ENCODE measurements at regions not wholly inside any gene's neighbourhood (a gene's known extent, or its start where the extent isn't known, plus 50 kb on each side); places are given as distances from the start of the nearest gene placed in this dataset.

DNA sequence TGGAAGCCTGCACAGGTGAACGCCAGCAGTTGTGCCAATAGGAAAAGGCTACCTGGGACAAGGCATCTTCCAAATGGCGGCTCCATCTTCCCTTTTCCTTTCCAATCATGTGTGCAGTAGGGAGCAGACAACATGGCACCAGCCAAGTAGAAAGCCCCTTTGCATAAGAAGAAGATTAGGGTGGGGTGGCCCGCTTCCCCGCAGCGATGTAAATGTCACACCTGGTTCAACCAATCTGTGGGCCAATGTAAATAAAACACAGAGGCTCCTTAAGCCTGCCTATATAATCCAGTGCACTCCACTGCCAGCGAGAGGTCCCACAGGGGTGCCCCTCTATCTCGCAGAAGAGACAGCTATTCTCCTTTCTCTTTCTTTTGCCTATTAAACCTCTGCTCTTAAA is 468.4 kb upstream of the CRIM1 start:
- Histone ChIP-seq H3K9me2 (replicated peaks; ENCODE audit: low read depth, low read length) (no peaks in the 10 kb centered on the region), H3K4me1 (ENCODE audit: insufficient read depth, low read length, poor library complexity, severe bottlenecking) (no peaks in the 10 kb centered on the region), H3K79me2 (ENCODE audit: insufficient read depth, low read length) (no peaks in the 10 kb centered on the region), H4K20me1 (ENCODE audit: insufficient read depth, low read length, poor library complexity, severe bottlenecking) (no peaks in the 10 kb centered on the region), H3F3A (ENCODE audit: low read depth) (no peaks in the 10 kb centered on the region), H3K27me3 (ENCODE audit: insufficient read depth, low read length, poor library complexity, severe bottlenecking) (no peaks in the 10 kb centered on the region), H3K4me3 (ENCODE audit: low read length, poor library complexity, severe bottlenecking) (no peak overlapping the region), H3K4me2 (ENCODE audit: low read depth, low read length, poor library complexity, severe bottlenecking) (no peak overlapping the region), H3K9ac (ENCODE audit: low read depth, low read length, poor library complexity, severe bottlenecking) (no peak overlapping the region), H3K9me3 (ENCODE audit: insufficient read depth, low read depth, low read length) (no peaks in the 10 kb centered on the region), H2AFZ (ENCODE audit: low read length) (no peak overlapping the region), H3K36me3 (ENCODE audit: insufficient read depth, low read length) (no peaks in the 10 kb centered on the region)
- TF ChIP-seq, protein P1, sequence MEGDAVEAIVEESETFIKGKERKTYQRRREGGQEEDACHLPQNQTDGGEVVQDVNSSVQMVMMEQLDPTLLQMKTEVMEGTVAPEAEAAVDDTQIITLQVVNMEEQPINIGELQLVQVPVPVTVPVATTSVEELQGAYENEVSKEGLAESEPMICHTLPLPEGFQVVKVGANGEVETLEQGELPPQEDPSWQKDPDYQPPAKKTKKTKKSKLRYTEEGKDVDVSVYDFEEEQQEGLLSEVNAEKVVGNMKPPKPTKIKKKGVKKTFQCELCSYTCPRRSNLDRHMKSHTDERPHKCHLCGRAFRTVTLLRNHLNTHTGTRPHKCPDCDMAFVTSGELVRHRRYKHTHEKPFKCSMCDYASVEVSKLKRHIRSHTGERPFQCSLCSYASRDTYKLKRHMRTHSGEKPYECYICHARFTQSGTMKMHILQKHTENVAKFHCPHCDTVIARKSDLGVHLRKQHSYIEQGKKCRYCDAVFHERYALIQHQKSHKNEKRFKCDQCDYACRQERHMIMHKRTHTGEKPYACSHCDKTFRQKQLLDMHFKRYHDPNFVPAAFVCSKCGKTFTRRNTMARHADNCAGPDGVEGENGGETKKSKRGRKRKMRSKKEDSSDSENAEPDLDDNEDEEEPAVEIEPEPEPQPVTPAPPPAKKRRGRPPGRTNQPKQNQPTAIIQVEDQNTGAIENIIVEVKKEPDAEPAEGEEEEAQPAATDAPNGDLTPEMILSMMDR (conservative IDR thresholded peaks at IDR 0.05; ENCODE audit: low read length), result no peak
- TF ChIP-seq EZH2phosphoT487 (IDR thresholded peaks at IDR 0.05; ENCODE audit: borderline replicate concordance), result no peak

DNA sequence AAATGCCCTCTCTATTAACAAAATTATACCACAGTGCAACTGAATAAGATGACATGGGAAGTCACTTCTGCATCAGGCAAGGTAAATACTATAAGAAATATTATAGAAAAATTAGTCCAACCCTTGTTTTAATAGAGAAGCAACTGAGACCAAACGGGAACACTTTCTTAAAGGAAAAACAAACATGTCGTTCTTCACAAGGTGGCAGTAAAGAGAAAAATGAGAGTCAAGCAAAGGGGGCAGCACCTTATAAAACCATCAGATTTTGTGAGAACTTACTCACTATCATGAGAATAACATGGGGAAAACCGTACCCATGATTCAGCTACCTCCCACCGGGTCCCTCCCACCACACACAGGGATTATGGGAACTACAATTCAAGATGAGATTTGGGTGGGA is 481.7 kb upstream of the CRIM1 start:
- TF ChIP-seq, protein P1 (conservative IDR thresholded peaks at IDR 0.05; ENCODE audit: low read length), result peak; percentile 53
- no peak for TF ChIP-seq EZH2phosphoT487 (IDR thresholded peaks at IDR 0.05; ENCODE audit: borderline replicate concordance)
- Histone ChIP-seq H3K9me2 (replicated peaks; ENCODE audit: low read depth, low read length) (no peaks in the 10 kb centered on the region), H3F3A (ENCODE audit: low read depth) (no peaks in the 10 kb centered on the region), H2AFZ (ENCODE audit: low read length) (no peak overlapping the region), H3K9ac (ENCODE audit: low read depth, low read length, poor library complexity, severe bottlenecking) (no peak overlapping the region), H3K27me3 (ENCODE audit: insufficient read depth, low read length, poor library complexity, severe bottlenecking) (no peaks in the 10 kb centered on the region), H3K4me3 (ENCODE audit: low read length, poor library complexity, severe bottlenecking) (no peak overlapping the region), H3K4me2 (ENCODE audit: low read depth, low read length, poor library complexity, severe bottlenecking) (no peak overlapping the region), H3K4me1 (ENCODE audit: insufficient read depth, low read length, poor library complexity, severe bottlenecking) (no peaks in the 10 kb centered on the region), H4K20me1 (ENCODE audit: insufficient read depth, low read length, poor library complexity, severe bottlenecking) (no peaks in the 10 kb centered on the region), H3K9me3 (ENCODE audit: insufficient read depth, low read depth, low read length) (no peaks in the 10 kb centered on the region), H3K36me3 (ENCODE audit: insufficient read depth, low read length) (no peaks in the 10 kb centered on the region), H3K79me2 (ENCODE audit: insufficient read depth, low read length) (no peaks in the 10 kb centered on the region)

DNA sequence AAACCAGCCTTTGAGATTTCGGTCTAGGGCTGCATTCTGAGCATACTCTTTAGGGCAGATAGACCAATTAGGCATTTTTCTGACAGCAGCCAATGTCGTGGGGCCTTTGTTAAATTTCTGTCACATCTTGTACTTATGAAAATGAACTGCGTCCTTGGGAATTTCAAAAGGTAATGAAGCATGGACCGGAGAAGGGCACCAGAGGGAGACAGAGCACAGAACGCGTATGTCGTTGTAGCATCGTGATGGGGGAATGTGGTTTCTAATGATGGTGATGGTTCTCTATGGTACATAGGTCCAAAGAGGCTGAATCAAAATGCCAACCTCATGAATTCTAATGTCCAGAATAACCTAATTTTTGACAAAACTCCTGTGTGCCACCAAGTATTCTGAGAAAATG is 483.9 kb upstream of the CRIM1 start:
- H3K36me3 ChIP-seq (ENCODE audit: insufficient read depth, low read length), result no peaks in the 10 kb centered on the region
- no peaks in the 10 kb centered on the region for H3F3A ChIP-seq (ENCODE audit: low read depth)
- H3K4me3 ChIP-seq (ENCODE audit: low read length, poor library complexity, severe bottlenecking), result no peak overlapping the region
- H3K4me2 ChIP-seq (ENCODE audit: low read depth, low read length, poor library complexity, severe bottlenecking), result no peak overlapping the region
- H3K4me1 ChIP-seq (ENCODE audit: insufficient read depth, low read length, poor library complexity, severe bottlenecking), result no peaks in the 10 kb centered on the region
- no peaks in the 10 kb centered on the region for H4K20me1 ChIP-seq (ENCODE audit: insufficient read depth, low read length, poor library complexity, severe bottlenecking)
- H2AFZ ChIP-seq (ENCODE audit: low read length), result no peak overlapping the region
- TF ChIP-seq, protein P1 (conservative IDR thresholded peaks at IDR 0.05; ENCODE audit: low read length), result peak; percentile 35
- no peak for TF ChIP-seq EZH2phosphoT487 (IDR thresholded peaks at IDR 0.05; ENCODE audit: borderline replicate concordance)
- no peak overlapping the region for H3K9ac ChIP-seq (ENCODE audit: low read depth, low read length, poor library complexity, severe bottlenecking)
- no peaks in the 10 kb centered on the region for H3K79me2 ChIP-seq (ENCODE audit: insufficient read depth, low read length)
- no peaks in the 10 kb centered on the region for H3K9me2 ChIP-seq (replicated peaks; ENCODE audit: low read depth, low read length)
- no peaks in the 10 kb centered on the region for H3K27me3 ChIP-seq (ENCODE audit: insufficient read depth, low read length, poor library complexity, severe bottlenecking)
- H3K9me3 ChIP-seq (ENCODE audit: insufficient read depth, low read depth, low read length), result no peaks in the 10 kb centered on the region
